ENCODE measurements at regions not wholly inside any gene's neighbourhood (a gene's known extent, or its start where the extent isn't known, plus 50 kb on each side); places are given as distances from the start of the nearest gene placed in this dataset.

- Histone ChIP-seq H3K27me3 (no peaks in the 10 kb centered on the region), H3K27ac (no peak overlapping the region), H3K9me3 (no peaks in the 10 kb centered on the region), H3K4me1 (no peaks in the 10 kb centered on the region), H3K36me3 (no peaks in the 10 kb centered on the region), H3K4me3 (no peak overlapping the region)
- TF ChIP-seq CTCF (IDR thresholded peaks at IDR 0.05), result no peak
- no peak for TF ChIP-seq POLR2A (IDR thresholded peaks at IDR 0.05)
- TF ChIP-seq EP300 (IDR thresholded peaks at IDR 0.05), result no peak
- no peak for DNase-seq (ENCODE audit: low spot score in 2 of 2)
- WGBS, 2 donors, result 49 to 53% methylated on average over 6 to 7 of the region's 7 CpGs
Observed at GRCh38 chr22:49237703-49238102, 590.0 kb downstream of the BRD1 start.

- TF ChIP-seq EP300 (IDR thresholded peaks at IDR 0.05), result no peak
- no peak for TF ChIP-seq POLR2A (IDR thresholded peaks at IDR 0.05)
- no peak for TF ChIP-seq CTCF (IDR thresholded peaks at IDR 0.05)
- WGBS, 2 donors, result 60 to 78% methylated on average over 3 of the region's 3 CpGs
- no peak overlapping the region for H3K4me3 ChIP-seq
- H3K27ac ChIP-seq, result no peak overlapping the region
- H3K9me3 ChIP-seq, result no peaks in the 10 kb centered on the region
- H3K4me1 ChIP-seq, result no peaks in the 10 kb centered on the region
- H3K36me3 ChIP-seq, result no peaks in the 10 kb centered on the region
- no peaks in the 10 kb centered on the region for H3K27me3 ChIP-seq
- no peak for DNase-seq (ENCODE audit: low spot score in 2 of 2)
Observed at GRCh38 chr22:49237279-49237678, 590.4 kb downstream of the BRD1 start.

GRCh38 chr22:49236541-49237075 lies 591.1 kb downstream of the BRD1 start:
- no peak for TF ChIP-seq EP300 (IDR thresholded peaks at IDR 0.05)
- TF ChIP-seq CTCF (IDR thresholded peaks at IDR 0.05), result no peak
- no peak for TF ChIP-seq POLR2A (IDR thresholded peaks at IDR 0.05)
- WGBS, 2 donors, result 84 to 86% methylated on average over 11 of the region's 11 CpGs
- no peaks in the 10 kb centered on the region for H3K36me3 ChIP-seq

GRCh38 chr22:49235463-49236300 lies 592.0 kb downstream of the BRD1 start:
- Histone ChIP-seq H3K4me3 (no peak overlapping the region), H3K36me3 (no peaks in the 10 kb centered on the region), H3K4me1 (no peaks in the 10 kb centered on the region), H3K9me3 (no peaks in the 10 kb centered on the region), H3K27ac (no peak overlapping the region), H3K27me3 (no peaks in the 10 kb centered on the region)
- TF ChIP-seq POLR2A (IDR thresholded peaks at IDR 0.05), result no peak
- TF ChIP-seq CTCF (IDR thresholded peaks at IDR 0.05), result no peak
- no peak for TF ChIP-seq EP300 (IDR thresholded peaks at IDR 0.05)
- WGBS, 2 donors, result 65 to 67% methylated on average over 13 of the region's 13 CpGs
- DNase-seq (ENCODE audit: low spot score in 2 of 2), result no peak

More at GRCh38 chr22:49236541-49237075, 591.1 kb downstream of the BRD1 start:
- Histone ChIP-seq H3K4me3 (no peak overlapping the region), H3K4me1 (no peaks in the 10 kb centered on the region), H3K27ac (no peak overlapping the region), H3K9me3 (no peaks in the 10 kb centered on the region), H3K27me3 (no peaks in the 10 kb centered on the region)
- no peak for DNase-seq (ENCODE audit: low spot score in 2 of 2)

GRCh38 chr22:49234459-49234858 lies 593.2 kb downstream of the BRD1 start:
- Histone ChIP-seq H3K36me3 (no peaks in the 10 kb centered on the region), H3K27ac (no peak overlapping the region), H3K9me3 (no peaks in the 10 kb centered on the region), H3K27me3 (no peaks in the 10 kb centered on the region), H3K4me1 (no peaks in the 10 kb centered on the region), H3K4me3 (no peak overlapping the region)
- DNase-seq (ENCODE audit: low spot score in 2 of 2), result no peak
- TF ChIP-seq CTCF (IDR thresholded peaks at IDR 0.05) (no peak), POLR2A (IDR thresholded peaks at IDR 0.05) (no peak), EP300 (IDR thresholded peaks at IDR 0.05) (no peak)
- WGBS, 2 donors, result 81 to 90% methylated on average over 3 of the region's 3 CpGs

Measured in tibial nerve (tissue), 4 donors.